ENCODE measurements at regions not wholly inside any gene's neighbourhood (a gene's known extent, or its start where the extent isn't known, plus 50 kb on each side); places are given as distances from the start of the nearest gene placed in this dataset.

GRCh38 chr1:221444346-221444745, 297.5 kb downstream of the DUSP10 start:
- in situ Hi-C loops (cut with MboI; ENCODE audit: low sequenced_read_pairs), result loop anchor here (25.0 kb wide), 1 partner anchor 632 kb away; no protein-coding TSS in a partner anchor

GRCh38 chr1:221448585-221449175, 293.2 kb downstream of the DUSP10 start:
- in situ Hi-C loops (cut with MboI; ENCODE audit: low sequenced_read_pairs), result loop anchor here (25.0 kb wide), 1 partner anchor 636 kb away; no protein-coding TSS in a partner anchor

- in situ Hi-C loops (cut with MboI; ENCODE audit: low sequenced_read_pairs), result loop anchor here (25.0 kb wide), 1 partner anchor 637 kb away; no protein-coding TSS in a partner anchor
Observed at GRCh38 chr1:221449194-221449593, 292.7 kb downstream of the DUSP10 start.

- in situ Hi-C loops (cut with MboI; ENCODE audit: low sequenced_read_pairs), result loop anchor here (25.0 kb wide), 1 partner anchor 638 kb away; no protein-coding TSS in a partner anchor
Observed at GRCh38 chr1:221449801-221450470, 292.0 kb downstream of the DUSP10 start.

- in situ Hi-C loops (cut with MboI; ENCODE audit: low sequenced_read_pairs), result no loop called here
Observed at GRCh38 chr1:221451741-221452140, 290.1 kb downstream of the DUSP10 start.

GRCh38 chr1:221454096-221454495, 287.8 kb downstream of the DUSP10 start:
- in situ Hi-C loops (cut with MboI; ENCODE audit: low sequenced_read_pairs), result no loop called here

GRCh38 chr1:221456918-221457317, 285.0 kb downstream of the DUSP10 start:
- in situ Hi-C loops (cut with MboI; ENCODE audit: low sequenced_read_pairs), result no loop called here

- in situ Hi-C loops (cut with MboI; ENCODE audit: low sequenced_read_pairs), result no loop called here
Observed at GRCh38 chr1:221457685-221458446, 284.0 kb downstream of the DUSP10 start.

- in situ Hi-C loops (cut with MboI; ENCODE audit: low sequenced_read_pairs), result no loop called here
Observed at GRCh38 chr1:221458447-221459156, 283.3 kb downstream of the DUSP10 start.

GRCh38 chr1:221459558-221459957, 282.3 kb downstream of the DUSP10 start:
- in situ Hi-C loops (cut with MboI; ENCODE audit: low sequenced_read_pairs), result no loop called here

GRCh38 chr1:221462345-221462744, 279.5 kb downstream of the DUSP10 start:
- in situ Hi-C loops (cut with MboI; ENCODE audit: low sequenced_read_pairs), result no loop called here

GRCh38 chr1:221468546-221468945, 273.3 kb downstream of the DUSP10 start:
- in situ Hi-C loops (cut with MboI; ENCODE audit: low sequenced_read_pairs), result no loop called here

GRCh38 chr1:221469476-221469875, 272.4 kb downstream of the DUSP10 start:
- in situ Hi-C loops (cut with MboI; ENCODE audit: low sequenced_read_pairs), result no loop called here

- in situ Hi-C loops (cut with MboI; ENCODE audit: low sequenced_read_pairs), result no loop called here
Observed at GRCh38 chr1:221470000-221470698, 271.7 kb downstream of the DUSP10 start.

GRCh38 chr1:221473411-221473810, 268.5 kb downstream of the DUSP10 start:
- in situ Hi-C loops (cut with MboI; ENCODE audit: low sequenced_read_pairs), result no loop called here

- in situ Hi-C loops (cut with MboI; ENCODE audit: low sequenced_read_pairs), result loop anchor here (25.0 kb wide), 1 partner anchor 985 kb away; no protein-coding TSS in a partner anchor
Observed at GRCh38 chr1:221477252-221477651, 264.6 kb downstream of the DUSP10 start.

GRCh38 chr1:221478050-221478949, 263.6 kb downstream of the DUSP10 start:
- in situ Hi-C loops (cut with MboI; ENCODE audit: low sequenced_read_pairs), result loop anchor here (25.0 kb wide), 1 partner anchor 984 kb away; no protein-coding TSS in a partner anchor

GRCh38 chr1:221487781-221488524, 253.9 kb downstream of the DUSP10 start:
- in situ Hi-C loops (cut with MboI; ENCODE audit: low sequenced_read_pairs), result loop anchor here (25.0 kb wide), 1 partner anchor 974 kb away; no protein-coding TSS in a partner anchor

All from HL-60/S4 (cell line).